Spinal cord (tissue), 9 donors: ENCODE measurements at regions not wholly inside any gene's neighbourhood (a gene's known extent, or its start where the extent isn't known, plus 50 kb on each side); places are given as distances from the start of the nearest gene placed in this dataset.

Experiments
- DNase-seq, 6 donors: peaks; one replicate each; pipeline versions ENCODE4 v3.0.0 to v3.0.0-alpha.2; 2013 to 2015; ENCODE audit warnings: low spot score in 6 of 6, low read depth in 4 of 6
- H3K27ac ChIP-seq: one replicate; pipeline ENCODE4 v1.5.1; 2013; ENCODE audit warnings: low read depth, low read length, control low read depth
- H3K27me3 ChIP-seq: one replicate; pipeline ENCODE4 v1.6.1; 2013; ENCODE audit warnings: low read length; ENCODE audit not compliant: control insufficient read depth, insufficient read depth
- H3K36me3 ChIP-seq: one replicate; pipeline ENCODE4 v1.6.1; 2013; ENCODE audit warnings: low read length; ENCODE audit not compliant: control insufficient read depth, insufficient read depth
- H3K4me1 ChIP-seq: one replicate; pipeline ENCODE4 v1.6.1; 2013; ENCODE audit warnings: low read length; ENCODE audit not compliant: control insufficient read depth, insufficient read depth
- H3K4me3 ChIP-seq: one replicate; pipeline ENCODE4 v1.5.1; 2013; ENCODE audit warnings: low read depth, low read length, control low read depth
- H3K9me3 ChIP-seq: one replicate; pipeline ENCODE4 v1.6.1; 2013; ENCODE audit warnings: low read length; ENCODE audit not compliant: control insufficient read depth, insufficient read depth
- WGBS: methylation state at CpG from one replicate; pipeline ENCODE4 v1.1.5; 2013; ENCODE audit warnings: missing lambda C conversion rate; ENCODE audit not compliant: insufficient coverage; 5-methylcytosine and 5-hydroxymethylcytosine counted together
- donor health status: healthy.

DNA sequence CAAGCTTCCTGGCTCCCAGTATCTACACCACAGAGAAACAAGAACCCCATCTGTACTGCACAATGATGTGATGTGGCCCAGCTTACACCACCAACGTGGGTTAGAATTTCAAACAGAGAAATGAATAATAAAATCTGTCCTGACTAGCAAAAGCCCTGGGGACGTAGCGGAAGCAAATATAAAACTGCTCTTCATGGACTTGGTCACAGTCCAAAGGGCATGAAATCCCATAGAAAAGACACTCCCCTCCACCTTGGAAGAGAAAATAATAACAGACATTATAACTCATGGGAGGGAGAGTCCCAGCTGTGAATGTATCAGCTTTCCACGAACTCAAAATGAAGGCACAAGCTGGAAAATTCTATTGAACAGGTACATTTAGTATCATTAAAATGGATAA lies 205.3 kb upstream of the GALNT17 start:
- H3K4me3 ChIP-seq = no peak overlapping the region
- no peaks in the 10 kb centered on the region for H3K27me3 ChIP-seq
- peaks cover 2% of the 10 kb centered on the region for H3K9me3 ChIP-seq
- no peak overlapping the region for H3K27ac ChIP-seq
- no peaks in the 10 kb centered on the region for H3K36me3 ChIP-seq
- WGBS = no CpG with 5 or more reads among the region's 4 CpGs
- H3K4me1 ChIP-seq = no peaks in the 10 kb centered on the region
- peak in 1 of 6 donors; percentile 39 for DNase-seq

DNA sequence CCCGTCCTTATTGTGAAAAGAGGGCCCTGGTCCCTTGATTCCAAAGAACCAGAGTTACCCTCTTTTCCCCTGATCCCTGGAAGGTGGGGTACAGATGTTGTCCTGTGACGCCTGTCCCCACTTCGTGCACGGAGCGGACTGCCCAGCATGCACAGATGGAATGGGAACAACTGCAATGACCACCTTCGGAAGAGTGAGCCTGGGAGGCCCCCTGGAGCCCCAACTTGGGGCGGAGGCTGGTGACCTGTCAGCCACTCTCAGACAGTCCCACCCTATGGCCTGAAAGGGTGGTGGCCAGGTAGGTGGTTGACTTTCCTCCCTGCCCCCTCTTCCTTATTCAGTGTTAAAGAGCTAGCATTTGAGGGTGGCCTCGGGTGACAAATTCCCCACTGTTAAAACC lies 196.6 kb upstream of the GALNT17 start:
- H3K4me3 ChIP-seq = no peak overlapping the region
- H3K27me3 ChIP-seq = no peaks in the 10 kb centered on the region
- no peaks in the 10 kb centered on the region for H3K4me1 ChIP-seq
- no peaks in the 10 kb centered on the region for H3K36me3 ChIP-seq
- no peak overlapping the region for H3K27ac ChIP-seq
- WGBS = 93% methylated on average over 6 of the region's 8 CpGs
- no peak for DNase-seq
- H3K9me3 ChIP-seq = no peaks in the 10 kb centered on the region

DNA sequence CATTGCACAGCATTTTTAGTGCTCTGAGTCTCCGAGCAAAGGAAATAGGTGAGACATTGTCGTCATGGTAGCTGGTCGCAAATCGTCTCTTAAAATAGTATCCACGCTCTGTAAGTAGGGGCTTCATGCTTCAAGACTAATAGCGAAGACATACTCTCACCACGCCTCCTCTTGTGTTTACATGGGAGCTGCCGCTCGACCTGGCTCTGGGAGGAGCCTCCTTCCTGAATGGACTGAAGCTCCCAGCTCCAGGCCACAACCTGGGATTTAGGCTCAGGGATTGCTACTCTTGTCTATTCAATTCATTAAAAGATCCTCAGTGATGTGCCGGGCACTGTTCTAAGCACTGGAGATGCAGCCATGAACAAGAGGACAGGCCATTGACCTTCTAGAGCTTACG lies 196.1 kb upstream of the GALNT17 start:
- 63% methylated on average over 11 of the region's 11 CpGs for WGBS
- DNase-seq = peak in 1 of 6 donors; percentile 55
- no peaks in the 10 kb centered on the region for H3K9me3 ChIP-seq
- H3K27me3 ChIP-seq = no peaks in the 10 kb centered on the region
- H3K36me3 ChIP-seq = no peaks in the 10 kb centered on the region
- no peak overlapping the region for H3K27ac ChIP-seq
- H3K4me3 ChIP-seq = no peak overlapping the region
- no peaks in the 10 kb centered on the region for H3K4me1 ChIP-seq

DNA sequence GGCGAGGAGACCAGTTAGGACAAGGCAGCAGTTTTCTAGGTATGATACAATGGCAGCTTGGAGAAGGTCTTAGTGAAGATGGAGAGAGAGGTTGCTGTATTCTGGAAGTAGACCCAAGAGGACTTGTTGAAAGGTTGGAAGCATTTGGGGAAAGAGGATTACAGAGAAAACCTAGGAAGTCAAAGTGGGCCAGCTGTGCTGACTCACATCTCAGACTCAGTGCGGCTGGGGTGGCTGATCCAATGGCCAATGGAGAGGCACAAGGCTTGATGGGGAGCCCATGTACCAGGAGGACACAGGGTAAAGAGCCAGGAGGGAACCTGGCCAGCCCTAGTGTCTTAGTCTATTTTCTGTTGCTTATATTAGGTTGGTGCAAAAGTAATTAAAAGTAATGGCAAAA lies 194.5 kb upstream of the GALNT17 start:
- DNase-seq = no peak
- H3K36me3 ChIP-seq = no peaks in the 10 kb centered on the region
- 84% methylated on average over 2 of the region's 2 CpGs for WGBS
- no peak overlapping the region for H3K4me3 ChIP-seq
- no peaks in the 10 kb centered on the region for H3K27me3 ChIP-seq
- H3K4me1 ChIP-seq = no peaks in the 10 kb centered on the region
- H3K27ac ChIP-seq = no peak overlapping the region
- no peaks in the 10 kb centered on the region for H3K9me3 ChIP-seq

DNA sequence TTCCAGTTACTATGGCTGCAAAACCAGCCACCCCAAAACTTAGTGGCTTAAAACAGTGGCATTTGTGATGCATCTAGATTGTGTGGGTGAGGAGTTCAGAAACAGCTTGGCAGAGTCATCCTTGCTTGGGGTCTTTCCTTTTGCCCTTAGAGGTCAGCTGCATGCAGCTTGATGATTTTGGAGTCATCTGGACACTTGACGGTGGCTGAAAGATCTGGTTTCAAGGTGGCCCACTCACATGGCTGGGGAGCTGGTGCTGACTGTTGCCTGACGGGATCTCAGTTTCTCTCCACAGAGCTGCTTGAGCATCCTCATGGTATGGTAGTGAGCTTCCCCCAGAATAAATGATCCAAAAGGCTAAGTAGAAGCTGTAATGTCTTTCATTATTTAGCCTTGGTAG lies 191.3 kb upstream of the GALNT17 start:
- no peaks in the 10 kb centered on the region for H3K9me3 ChIP-seq
- 89% methylated on average over 1 of the region's 2 CpGs for WGBS
- no peaks in the 10 kb centered on the region for H3K27me3 ChIP-seq
- H3K27ac ChIP-seq = no peak overlapping the region
- DNase-seq = no peak
- no peak overlapping the region for H3K4me3 ChIP-seq
- no peaks in the 10 kb centered on the region for H3K36me3 ChIP-seq
- no peaks in the 10 kb centered on the region for H3K4me1 ChIP-seq

DNA sequence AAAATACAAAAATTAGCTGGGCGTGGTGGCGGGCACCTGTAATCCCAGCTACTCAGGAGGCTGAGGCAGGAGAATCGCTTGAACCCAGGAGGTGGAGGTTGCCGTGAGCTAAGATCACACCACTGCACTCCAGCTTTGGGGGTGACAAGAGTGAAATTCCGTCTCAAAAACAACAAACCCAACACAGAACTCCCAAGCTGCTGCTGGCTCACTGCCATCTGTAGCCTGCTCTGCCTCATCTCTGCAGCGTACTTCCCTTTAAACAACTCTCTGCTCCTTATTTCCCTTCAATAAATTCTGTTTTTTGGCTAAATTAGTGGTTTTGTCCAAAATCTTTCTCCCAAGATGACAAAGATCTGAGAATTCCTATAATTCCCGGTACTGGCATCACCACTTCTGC lies 189.2 kb upstream of the GALNT17 start:
- WGBS = 48% methylated on average over 3 of the region's 7 CpGs
- Histone ChIP-seq H3K36me3 (no peaks in the 10 kb centered on the region), H3K4me3 (no peak overlapping the region), H3K27me3 (no peaks in the 10 kb centered on the region), H3K4me1 (no peaks in the 10 kb centered on the region), H3K9me3 (no peaks in the 10 kb centered on the region), H3K27ac (no peak overlapping the region)
- DNase-seq = no peak

DNA sequence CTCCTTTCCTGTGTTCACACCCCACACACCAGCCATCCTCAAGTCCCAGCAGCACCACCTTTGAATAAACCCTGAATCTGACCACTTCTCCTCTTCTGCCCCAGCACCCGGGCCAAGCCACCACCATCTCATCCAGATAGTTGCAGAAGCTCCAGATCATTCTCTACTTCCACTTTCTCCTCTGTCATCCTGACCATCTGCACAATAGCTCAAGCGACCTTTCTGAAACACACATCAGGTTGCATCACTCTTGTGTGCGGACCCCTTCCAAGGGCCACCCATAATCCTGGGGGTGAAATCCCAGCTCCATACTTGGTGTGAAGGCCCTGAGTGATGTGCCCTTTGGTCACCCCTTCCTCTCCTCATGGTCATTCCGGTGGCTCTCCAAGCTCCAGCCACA lies 187.4 kb upstream of the GALNT17 start:
- no peak for DNase-seq
- no peak overlapping the region for H3K4me3 ChIP-seq
- H3K27me3 ChIP-seq = no peaks in the 10 kb centered on the region
- no peak overlapping the region for H3K27ac ChIP-seq
- 87% methylated on average over 4 of the region's 4 CpGs for WGBS
- no peaks in the 10 kb centered on the region for H3K9me3 ChIP-seq
- no peaks in the 10 kb centered on the region for H3K36me3 ChIP-seq
- no peaks in the 10 kb centered on the region for H3K4me1 ChIP-seq

DNA sequence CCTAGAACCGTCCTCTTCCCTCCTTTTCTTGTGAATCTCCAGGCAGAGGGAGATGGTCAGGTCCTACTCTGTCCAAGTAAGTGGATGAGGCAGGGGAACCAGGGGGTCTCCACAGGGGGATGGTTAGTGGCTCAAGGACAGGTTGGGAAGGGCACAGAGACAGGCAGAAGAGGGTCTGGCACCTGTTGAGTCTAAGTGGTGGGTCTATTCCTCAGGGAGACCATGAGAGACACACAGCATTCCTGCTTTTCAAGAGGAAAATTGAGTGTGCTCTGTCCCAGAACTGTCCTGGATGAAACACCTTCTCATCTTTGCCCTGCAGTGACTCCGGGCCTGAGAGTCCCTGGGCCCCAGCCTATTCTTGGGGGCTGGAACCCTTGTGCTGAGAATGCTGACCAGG lies 184.8 kb upstream of the GALNT17 start:
- no peaks in the 10 kb centered on the region for H3K36me3 ChIP-seq
- H3K4me3 ChIP-seq = no peak overlapping the region
- no peaks in the 10 kb centered on the region for H3K9me3 ChIP-seq
- no peak overlapping the region for H3K27ac ChIP-seq
- no peaks in the 10 kb centered on the region for H3K27me3 ChIP-seq
- no peaks in the 10 kb centered on the region for H3K4me1 ChIP-seq
- WGBS = 100% methylated on average over 1 of the region's 2 CpGs
- DNase-seq = no peak

DNA sequence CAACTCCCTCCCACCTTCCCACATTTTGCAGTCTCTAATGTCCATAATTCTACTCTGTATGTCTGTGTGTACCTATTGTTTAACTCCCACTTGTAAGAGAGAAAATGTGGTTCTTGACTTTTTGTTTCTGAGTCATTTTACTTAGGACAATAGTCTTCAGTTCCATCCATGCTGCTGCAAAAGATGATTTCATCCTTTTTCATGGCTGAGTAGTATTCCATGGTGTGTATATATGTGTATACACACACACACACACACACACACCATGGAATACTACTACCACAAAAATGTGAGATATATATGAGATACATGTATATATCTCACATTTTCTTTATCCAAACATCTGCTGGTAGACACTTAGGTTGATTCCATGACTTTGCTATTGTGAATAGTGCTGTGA lies 182.1 kb upstream of the GALNT17 start:
- Histone ChIP-seq H3K9me3 (no peaks in the 10 kb centered on the region), H3K27ac (no peak overlapping the region), H3K4me3 (no peak overlapping the region), H3K36me3 (no peaks in the 10 kb centered on the region), H3K27me3 (no peaks in the 10 kb centered on the region), H3K4me1 (no peaks in the 10 kb centered on the region)
- DNase-seq = no peak

DNA sequence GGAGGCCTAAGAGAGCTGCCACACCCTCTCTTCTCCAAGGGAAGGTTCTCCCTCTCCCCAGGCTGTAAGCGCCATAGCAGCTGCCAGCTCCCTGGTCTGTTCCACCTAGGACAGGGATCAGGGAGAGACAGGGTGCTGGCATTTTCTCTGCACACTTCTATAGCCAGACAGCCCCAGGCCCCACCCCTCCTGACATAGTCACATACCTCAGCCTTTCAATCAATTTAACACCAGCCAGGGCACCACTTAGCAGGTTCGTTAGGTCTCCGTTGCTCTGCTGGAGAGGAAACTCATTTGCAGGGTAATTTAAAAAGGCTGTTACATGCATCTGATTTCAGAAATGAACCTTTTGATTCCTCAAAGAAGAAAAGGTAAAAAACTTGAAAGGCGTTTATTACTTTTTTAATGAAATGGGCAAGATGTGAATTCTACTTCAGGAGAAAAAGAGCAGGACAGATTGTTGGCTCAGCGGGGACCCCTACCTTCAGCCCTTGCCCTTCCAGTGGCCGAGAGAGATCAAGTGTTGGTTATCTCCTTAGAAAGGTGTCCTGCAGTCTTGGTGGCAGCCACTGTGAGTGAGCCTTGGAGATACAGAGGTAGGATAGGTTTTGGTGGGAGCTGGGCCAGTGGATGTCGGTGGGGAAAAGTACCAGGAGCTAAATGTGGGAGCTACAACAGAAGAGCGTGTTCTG lies 180.5 kb upstream of the GALNT17 start:
- WGBS = 86% methylated on average over 5 of the region's 8 CpGs
- no peaks in the 10 kb centered on the region for H3K9me3 ChIP-seq
- no peak overlapping the region for H3K27ac ChIP-seq
- H3K27me3 ChIP-seq = no peaks in the 10 kb centered on the region
- peak in 1 of 6 donors; percentile 31 for DNase-seq
- no peaks in the 10 kb centered on the region for H3K36me3 ChIP-seq
- H3K4me1 ChIP-seq = no peaks in the 10 kb centered on the region
- no peak overlapping the region for H3K4me3 ChIP-seq
